Panc1 (cell line): ENCODE measurements at regions not wholly inside any gene's neighbourhood (a gene's known extent, or its start where the extent isn't known, plus 50 kb on each side); places are given as distances from the start of the nearest gene placed in this dataset.

ENCODE experiments used
- ATAC-seq: fragments of 200-7000 bp; cut with Tn5 transposase; 2 replicates; pipeline ENCODE4 v1.9.1; 2020; ENCODE audit warnings: mild to moderate bottlenecking, moderate library complexity
- BruUV-seq: library from RNA; stranded (reverse); fragments of 400-500 nt; replicated peaks from 2 replicates; lab custom pipeline; 2021; lab: Mats Ljungman, UMichigan
- CTCF ChIA-PET: fragments of 300-600 bp; sonication (Branson Sonifier 250); formaldehyde crosslinking; loops from one replicate; lab custom pipeline; 2022; ENCODE audit warnings: antibody characterized with exemption; lab: Charles Lee
- POLR2A ChIA-PET: fragments of 300-600 bp; sonication (Branson Sonifier 250); formaldehyde crosslinking; loops from one replicate; lab custom pipeline; 2022; ENCODE audit warnings: antibody characterized with exemption; lab: Charles Lee
- DNase-seq: peaks from one replicate; pipeline ENCODE4 v3.0.0-alpha.2; 2010; ENCODE audit warnings: low read depth, low spot score
- H3K27ac ChIP-seq: 2 replicates; pipeline ENCODE4 v1.5.1; 2011; ENCODE audit warnings: mild to moderate bottlenecking, low read length, inconsistent platforms
- H3K27me3 ChIP-seq: fragments of 200-500 bp; sonication (Bioruptor generic); 2 replicates; pipeline ENCODE4 v1.6.0; 2014; ENCODE audit warnings: low read length, inconsistent platforms; ENCODE audit not compliant: control insufficient read depth, insufficient read depth
- H3K36me3 ChIP-seq: fragments of 200-500 bp; sonication (Bioruptor generic); 2 replicates; pipeline ENCODE4 v1.5.1; 2014; ENCODE audit warnings: inconsistent platforms, mild to moderate bottlenecking, low read length, moderate library complexity; ENCODE audit not compliant: control insufficient read depth, insufficient read depth
- H3K4me1 ChIP-seq: 2 replicates; pipeline ENCODE4 v1.5.1; 2011; ENCODE audit warnings: inconsistent platforms, mild to moderate bottlenecking, low read length, moderate library complexity; ENCODE audit not compliant: control insufficient read depth, insufficient read depth
- H3K4me3 ChIP-seq, 2 experiments: 2 replicates each; pipeline ENCODE4 v1.5.1; 2011 to 2012; ENCODE audit warnings: low read depth in 2 of 2, low read length in 2 of 2, mild to moderate bottlenecking in 2 of 2, inconsistent platforms in 1 of 2, moderate library complexity in 1 of 2
- H3K9me3 ChIP-seq: fragments of 200-500 bp; sonication (Bioruptor generic); 2 replicates; pipeline ENCODE4 v1.5.1; 2014; ENCODE audit warnings: low read depth, mild to moderate bottlenecking, inconsistent platforms, low read length, moderate library complexity; ENCODE audit not compliant: control insufficient read depth, insufficient read depth
- CTCF ChIP-seq: fragments of 450-650 bp; IDR thresholded peaks from 2 replicates; pipeline ENCODE4 v1.5.1; 2017; ENCODE audit warnings: mild to moderate bottlenecking
- POLR2AphosphoS5 ChIP-seq: IDR thresholded peaks from 2 replicates; pipeline ENCODE4 v1.6.1; 2012; ENCODE audit warnings: mild to moderate bottlenecking, low read depth, low read length, moderate library complexity
- REST ChIP-seq, 2 experiments: IDR thresholded peaks; 2 replicates each; pipeline ENCODE4 v1.6.1; 2011 to 2012; ENCODE audit warnings: low read depth in 2 of 2, control low read depth in 1 of 2, low read length in 1 of 2, mild to moderate bottlenecking in 1 of 2, moderate library complexity in 1 of 2; ENCODE audit not compliant: insufficient read depth in 1 of 2
- SIN3A ChIP-seq: IDR thresholded peaks from 2 replicates; pipeline ENCODE4 v1.6.1; 2012; ENCODE audit warnings: low read depth, mild to moderate bottlenecking, low read length, moderate library complexity, borderline replicate concordance; ENCODE audit not compliant: insufficient read depth
- TCF7L2 ChIP-seq: IDR thresholded peaks from 2 replicates; pipeline ENCODE4 v1.6.1; 2011; ENCODE audit warnings: mild to moderate bottlenecking, low read depth, low read length, inconsistent platforms
- in situ Hi-C: cut with HindIII; loops from 2 replicates; pipeline ENCODE4 v1.10.0; 2016; ENCODE audit warnings: low sequenced_read_pairs, low pct_unique_long_range_greater_than_20kb
- intact Hi-C: fragments of 100-400 bp; cut with micrococcal nuclease; formaldehyde crosslinking; loops from one replicate; pipeline ENCODE4 v1.10.0; 2022; ENCODE audit not compliant: unreplicated experiment

- H3K36me3 ChIP-seq = no peaks in the 10 kb centered on the region
- intact Hi-C loops (no loop called here), in situ Hi-C loops (no loop called here)
- H3K9me3 ChIP-seq = no peaks in the 10 kb centered on the region
- ATAC-seq (no peak), DNase-seq (no peak)
- BruUV-seq = no TSS peak
- TF ChIP-seq REST (IDR thresholded peaks at IDR 0.05; ENCODE audit: insufficient read depth in 1 of 2, low read depth in 2 of 2, low read length in 1 of 2) = no peak
- no peak for TF ChIP-seq CTCF
- no peak for TF ChIP-seq SIN3A
- no peak for TF ChIP-seq POLR2AphosphoS5
- no peak for TF ChIP-seq TCF7L2
- H3K4me3 ChIP-seq = no peak overlapping the region
- no peaks in the 10 kb centered on the region for H3K4me1 ChIP-seq
- H3K27me3 ChIP-seq = no peaks in the 10 kb centered on the region
- ChIA-PET CTCF (interaction anchor here (0.6 kb wide), 1 partner anchor 90 kb away, joined by 4 read pairs; no protein-coding TSS in a partner anchor), POLR2A (no interaction called here)
- H3K27ac ChIP-seq = no peak overlapping the region
Measured at GRCh38 chr3:95629802-95630201, 1184.6 kb upstream of the EPHA6 start.

GRCh38 chr3:95645291-95645690 lies 1169.1 kb upstream of the EPHA6 start:
- ChIA-PET POLR2A (no interaction called here), CTCF (no interaction called here)
- intact Hi-C loops (no loop called here), in situ Hi-C loops (no loop called here)
- Histone ChIP-seq H3K9me3 (no peaks in the 10 kb centered on the region), H3K4me3 (no peak overlapping the region), H3K27ac (no peak overlapping the region), H3K4me1 (no peaks in the 10 kb centered on the region), H3K27me3 (no peaks in the 10 kb centered on the region), H3K36me3 (no peaks in the 10 kb centered on the region)
- no peak for ATAC-seq
- no TSS peak for BruUV-seq
- DNase-seq = no peak
- TF ChIP-seq REST (IDR thresholded peaks at IDR 0.05; ENCODE audit: insufficient read depth in 1 of 2, low read depth in 2 of 2, low read length in 1 of 2) (no peak), SIN3A (no peak), POLR2AphosphoS5 (no peak), CTCF (no peak), TCF7L2 (no peak)
